ENCODE measurements at regions not wholly inside any gene's neighbourhood (a gene's known extent, or its start where the extent isn't known, plus 50 kb on each side); places are given as distances from the start of the nearest gene placed in this dataset.

GRCh38 chr9:28925157-28925556 lies 1351.9 kb upstream of the C9orf72 start:
- H3K4me1 ChIP-seq (ENCODE audit: control insufficient read depth, extremely low read depth, insufficient read depth, low read length): peaks cover 33% of the 10 kb centered on the region
- H3K27me3 ChIP-seq (ENCODE audit: control insufficient read depth, extremely low read depth, insufficient read depth, low read length): no peaks in the 10 kb centered on the region
- H3K36me3 ChIP-seq (ENCODE audit: control insufficient read depth in 2 of 2, extremely low read depth in 1 of 2, insufficient read depth in 2 of 2, low read length in 2 of 2): no peaks in the 10 kb centered on the region
- H3K9me3 ChIP-seq (ENCODE audit: control insufficient read depth, low read depth, low read length): no peaks in the 10 kb centered on the region
- dilution Hi-C loops (cut with MboI; ENCODE audit: extremely low pct_ligation_motif_present, low sequenced_read_pairs): no loop called here
- no peak overlapping the region for H3K4me3 ChIP-seq (ENCODE audit: control insufficient read depth in 2 of 3, extremely low read depth in 1 of 3, insufficient read depth in 2 of 3, low read depth in 1 of 3, low read length in 3 of 3)
- no peak for FAIRE-seq
- H3K79me2 ChIP-seq (ENCODE audit: control insufficient read depth, insufficient read depth, low read length): no peaks in the 10 kb centered on the region
- TF ChIP-seq CTCF (optimal IDR thresholded peaks at IDR 0.05 in 1 of 3, IDR thresholded peaks at IDR 0.05 in 1 of 3, conservative IDR thresholded peaks at IDR 0.05 in 1 of 3; ENCODE audit: extremely low read depth in 1 of 3, insufficient read depth in 2 of 3, low read length in 3 of 3) (no peak), EZH2 (IDR thresholded peaks at IDR 0.05; ENCODE audit: low read length) (no peak)
- H3K9me1 ChIP-seq (ENCODE audit: control insufficient read depth, extremely low read depth, insufficient read depth, low read length): no peaks in the 10 kb centered on the region
- no peak overlapping the region for H3K27ac ChIP-seq (ENCODE audit: control insufficient read depth, insufficient read depth, low read length)
- H4K20me1 ChIP-seq (ENCODE audit: control insufficient read depth, extremely low read depth, insufficient read depth, low read length): no peaks in the 10 kb centered on the region
- DNase-seq (ENCODE audit: low read depth, low spot score): peak; percentile 28
- H2AFZ ChIP-seq (ENCODE audit: control insufficient read depth, low read length): no peak overlapping the region
- no peak overlapping the region for H3K9ac ChIP-seq (ENCODE audit: control insufficient read depth, extremely low read depth, insufficient read depth, low read length)
- H3K4me2 ChIP-seq (ENCODE audit: control insufficient read depth, extremely low read depth, insufficient read depth, low read depth, low read length): no peak overlapping the region

GRCh38 chr9:28926306-28926705 lies 1353.0 kb upstream of the C9orf72 start:
- Histone ChIP-seq H3K9ac (ENCODE audit: control insufficient read depth, extremely low read depth, insufficient read depth, low read length) (no peak overlapping the region), H3K27ac (ENCODE audit: control insufficient read depth, insufficient read depth, low read length) (no peak overlapping the region)
- no peak for FAIRE-seq

More at GRCh38 chr9:28926306-28926705, 1353.0 kb upstream of the C9orf72 start:
- H2AFZ ChIP-seq (ENCODE audit: control insufficient read depth, low read length): no peak overlapping the region
- peaks cover 43% of the 10 kb centered on the region for H3K4me1 ChIP-seq (ENCODE audit: control insufficient read depth, extremely low read depth, insufficient read depth, low read length)
- H3K27me3 ChIP-seq (ENCODE audit: control insufficient read depth, extremely low read depth, insufficient read depth, low read length): no peaks in the 10 kb centered on the region
- TF ChIP-seq CTCF (optimal IDR thresholded peaks at IDR 0.05 in 1 of 3, IDR thresholded peaks at IDR 0.05 in 1 of 3, conservative IDR thresholded peaks at IDR 0.05 in 1 of 3; ENCODE audit: extremely low read depth in 1 of 3, insufficient read depth in 2 of 3, low read length in 3 of 3): no peak
- no peak for TF ChIP-seq EZH2 (IDR thresholded peaks at IDR 0.05; ENCODE audit: low read length)
- H3K9me1 ChIP-seq (ENCODE audit: control insufficient read depth, extremely low read depth, insufficient read depth, low read length): no peaks in the 10 kb centered on the region
- no peaks in the 10 kb centered on the region for H3K79me2 ChIP-seq (ENCODE audit: control insufficient read depth, insufficient read depth, low read length)
- H3K9me3 ChIP-seq (ENCODE audit: control insufficient read depth, low read depth, low read length): no peaks in the 10 kb centered on the region
- H3K4me2 ChIP-seq (ENCODE audit: control insufficient read depth, extremely low read depth, insufficient read depth, low read depth, low read length): no peak overlapping the region
- dilution Hi-C loops (cut with MboI; ENCODE audit: extremely low pct_ligation_motif_present, low sequenced_read_pairs): no loop called here
- H3K36me3 ChIP-seq (ENCODE audit: control insufficient read depth in 2 of 2, extremely low read depth in 1 of 2, insufficient read depth in 2 of 2, low read length in 2 of 2): no peaks in the 10 kb centered on the region
- no peak overlapping the region for H3K4me3 ChIP-seq (ENCODE audit: control insufficient read depth in 2 of 3, extremely low read depth in 1 of 3, insufficient read depth in 2 of 3, low read depth in 1 of 3, low read length in 3 of 3)
- no peaks in the 10 kb centered on the region for H4K20me1 ChIP-seq (ENCODE audit: control insufficient read depth, extremely low read depth, insufficient read depth, low read length)
- no peak for DNase-seq (ENCODE audit: low read depth, low spot score)

Data from keratinocyte (primary cell).